Activated CD8-positive, alpha-beta memory T cell treated with anti-CD3 and anti-CD28 coated beads for 48 hours (primary cell): ENCODE measurements at regions not wholly inside any gene's neighbourhood (a gene's known extent, or its start where the extent isn't known, plus 50 kb on each side); places are given as distances from the start of the nearest gene placed in this dataset.
"Not testable (repeated sequence)": the region's sequence is repeated elsewhere in the genome, so short reads cannot be mapped to it uniquely, and the experiment has no call there.

ENCODE experiments used
- DNase-seq, 3 experiments: peaks; one replicate each; pipeline ENCODE4 v3.0.0-alpha.2; 2020; ENCODE audit warnings: low read depth in 2 of 3, low spot score in 2 of 3

DNA sequence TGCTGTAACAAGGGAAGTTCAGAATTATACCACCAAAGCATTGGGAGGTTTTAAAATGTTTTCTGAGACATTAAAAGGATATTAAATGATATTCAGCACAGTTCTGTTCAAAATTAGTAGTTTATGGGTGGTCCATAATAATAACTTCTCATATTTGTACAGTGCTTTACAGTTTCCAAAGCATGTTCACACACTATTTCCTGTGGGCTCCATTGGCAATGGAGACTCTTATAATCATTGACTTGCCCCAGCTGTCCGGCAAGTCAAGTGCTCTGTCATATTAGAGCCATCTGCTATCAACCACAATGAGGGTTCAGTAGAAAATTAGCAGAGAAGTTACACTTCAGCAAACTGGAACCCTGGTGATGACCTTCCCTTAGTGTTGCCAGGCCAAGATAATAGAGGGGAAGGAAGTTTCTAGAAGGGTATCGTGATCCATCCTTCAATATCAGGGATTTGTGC, 526.6 kb upstream of the CCDC196 start:
- no peak for DNase-seq

DNA sequence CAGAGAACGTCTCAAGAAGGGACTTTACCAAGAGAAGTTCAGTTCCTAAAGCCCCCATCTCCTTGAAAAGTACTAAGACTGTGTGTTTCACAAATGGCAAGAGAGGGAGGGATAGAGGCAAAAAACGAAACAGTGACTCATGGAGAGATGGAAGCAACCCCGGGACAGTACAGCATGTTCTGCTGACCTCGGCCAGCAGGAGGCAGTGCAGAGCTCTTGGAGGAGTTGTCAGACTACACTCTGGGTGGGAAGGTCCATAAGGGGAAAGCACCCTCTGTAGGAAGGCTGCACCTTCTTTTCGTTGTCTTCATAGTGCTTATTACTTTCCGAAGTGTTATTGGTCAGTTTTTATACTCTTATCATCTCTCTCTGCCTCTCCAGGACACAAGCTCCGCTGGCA, 525.2 kb upstream of the CCDC196 start:
- DNase-seq: peak; percentile 53 to 70 (median 62)

DNA sequence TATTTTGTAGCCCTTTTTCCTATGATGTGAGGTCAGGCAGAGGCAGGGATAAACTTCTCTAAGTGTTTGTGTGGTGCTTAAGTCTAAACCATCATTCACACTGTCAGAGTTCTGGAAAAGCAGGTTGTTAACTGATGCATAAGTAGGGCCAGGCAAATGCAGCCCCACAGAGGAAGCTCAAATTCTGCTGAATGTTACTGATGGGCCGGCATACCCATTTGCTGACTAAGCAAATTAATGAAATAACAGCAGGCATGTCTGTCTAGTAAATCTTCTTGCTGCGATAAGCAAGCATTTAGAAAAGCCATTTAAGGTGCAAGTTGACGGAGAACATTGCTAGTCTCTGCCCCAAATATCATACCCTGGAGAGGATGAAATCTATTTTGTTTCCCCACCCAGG, 523.2 kb upstream of the CCDC196 start:
- DNase-seq: no peak

DNA sequence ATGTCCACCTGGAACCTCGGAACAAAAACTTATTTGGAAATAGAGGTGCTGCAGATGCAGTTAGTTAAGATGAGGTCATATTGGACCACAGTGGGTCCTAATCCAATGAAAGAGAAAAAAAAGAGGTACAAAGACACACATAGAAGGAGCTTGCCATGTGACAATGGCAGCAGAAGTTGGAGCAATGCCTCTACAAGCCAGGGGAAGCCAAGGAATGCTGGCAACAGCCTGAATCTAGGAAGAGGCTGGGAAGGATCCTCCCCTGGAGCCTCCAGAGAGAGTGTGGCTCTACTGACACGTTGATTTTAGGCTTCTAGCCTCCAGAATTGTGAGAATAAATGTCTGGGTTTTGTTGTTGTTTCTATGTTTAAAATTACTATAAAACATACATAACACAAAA, 521.8 kb upstream of the CCDC196 start:
- no peak for DNase-seq

DNA sequence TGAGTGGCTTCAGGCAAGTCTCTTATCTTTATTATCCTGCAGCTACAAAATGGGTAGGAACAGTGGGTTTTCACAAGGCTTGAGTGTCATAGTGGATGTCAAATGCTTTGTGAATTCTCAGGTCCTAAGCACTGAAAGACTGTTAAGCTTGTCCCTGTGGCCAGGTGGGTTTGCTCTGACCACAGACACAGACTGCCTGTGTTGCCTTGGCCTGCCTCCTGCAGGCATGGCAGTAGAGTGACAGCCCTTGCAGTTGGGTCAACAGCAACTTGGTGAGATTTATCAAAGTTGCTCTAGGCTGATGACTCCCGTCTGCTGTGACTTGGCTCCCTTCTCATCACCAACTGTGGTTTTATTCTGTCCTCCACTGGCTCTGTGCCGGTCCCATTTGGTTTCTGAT, 520.0 kb upstream of the CCDC196 start:
- no peak for DNase-seq

DNA sequence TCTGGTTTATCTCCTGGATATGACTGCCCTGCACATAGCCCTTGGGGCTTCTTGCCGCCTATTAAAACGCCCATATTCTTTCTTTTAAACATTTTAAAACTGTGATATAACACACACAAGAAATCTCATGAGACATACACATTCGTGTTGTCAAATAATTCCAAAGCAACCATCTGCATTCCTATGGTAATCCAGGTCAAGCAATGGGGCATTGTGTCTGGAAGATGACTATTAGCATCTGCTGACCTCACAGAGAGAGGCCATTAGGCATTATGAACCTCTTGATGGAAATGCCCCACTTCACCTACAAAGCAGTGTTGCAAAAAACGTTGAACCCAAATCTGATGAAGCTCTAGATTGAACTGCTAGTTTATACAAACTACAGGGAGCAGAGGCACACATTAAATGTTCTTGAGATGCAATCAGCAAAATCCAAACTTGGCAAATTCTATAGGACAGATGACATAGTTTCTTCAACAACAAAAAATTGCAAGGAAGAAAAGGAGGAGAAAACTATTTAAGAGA, 513.8 kb upstream of the CCDC196 start:
- no peak for DNase-seq

DNA sequence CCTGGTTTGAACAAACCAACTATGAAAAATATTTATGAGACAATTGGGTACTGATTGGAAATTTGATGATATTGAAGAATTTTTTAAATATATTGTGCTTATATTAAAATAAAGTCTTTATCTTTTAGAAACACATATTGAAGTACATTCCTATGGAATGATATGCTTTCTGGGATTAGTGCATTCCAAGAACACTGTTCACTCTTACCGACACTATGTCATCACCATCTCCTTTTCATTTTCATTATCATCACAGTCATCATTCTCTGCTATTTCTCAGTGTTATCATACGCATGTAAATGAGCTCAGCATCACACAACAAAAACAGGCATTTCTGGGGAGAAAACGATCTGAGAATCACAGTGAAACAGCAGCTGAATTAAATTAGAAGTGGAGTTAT, 513.3 kb upstream of the CCDC196 start:
- no peak for DNase-seq

DNA sequence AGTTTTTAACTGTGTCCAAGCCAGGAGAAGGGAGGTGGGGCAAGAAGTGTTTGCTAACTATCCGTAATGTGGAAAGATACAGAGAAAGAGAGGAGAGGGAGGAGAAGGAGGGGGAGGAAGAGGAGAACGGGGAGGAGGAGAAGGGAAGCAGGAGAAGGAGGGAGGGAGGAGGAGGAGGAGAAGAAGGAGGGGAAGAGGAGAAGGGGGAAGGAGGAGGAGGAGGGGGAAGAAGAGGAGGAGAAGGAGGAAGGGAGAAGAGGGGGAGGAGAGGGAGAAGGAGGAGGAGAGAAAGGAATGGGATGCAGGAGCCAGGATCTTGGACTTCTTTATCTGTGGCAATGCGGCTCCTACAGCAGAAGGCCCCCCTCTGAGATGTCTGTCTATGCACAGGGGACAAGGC, 510.3 kb upstream of the CCDC196 start:
- DNase-seq: no peak

DNA sequence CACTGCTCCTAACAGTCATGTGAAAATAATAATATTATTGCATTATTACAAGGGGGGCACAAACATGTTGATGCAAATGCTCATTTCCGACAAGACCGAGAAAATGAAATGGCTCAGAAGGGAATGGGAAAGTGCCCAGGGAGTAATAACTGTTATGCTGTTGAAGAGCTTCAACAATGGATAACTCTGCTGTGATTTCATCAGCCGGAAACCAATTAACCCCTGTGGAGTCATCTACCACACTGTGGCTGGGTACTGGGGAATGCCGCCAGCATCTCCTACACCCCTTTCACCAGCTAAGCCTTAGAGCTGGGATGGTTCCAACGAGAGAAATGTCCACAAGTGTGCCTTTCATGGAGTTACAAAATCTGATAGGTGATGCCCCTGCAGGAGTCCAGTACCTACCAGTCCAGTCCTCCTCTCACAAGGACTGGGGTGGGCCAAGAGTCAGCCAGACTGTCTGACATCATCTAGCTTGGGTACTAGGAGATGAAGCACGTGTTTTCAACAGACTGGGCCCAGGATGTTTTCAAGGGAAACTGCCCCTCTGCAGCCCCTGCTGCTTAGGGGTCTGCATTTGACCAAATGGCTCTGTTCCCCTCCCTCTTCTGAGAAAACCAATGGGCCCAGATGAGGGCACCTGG, 509.3 kb upstream of the CCDC196 start:
- DNase-seq: no peak

DNA sequence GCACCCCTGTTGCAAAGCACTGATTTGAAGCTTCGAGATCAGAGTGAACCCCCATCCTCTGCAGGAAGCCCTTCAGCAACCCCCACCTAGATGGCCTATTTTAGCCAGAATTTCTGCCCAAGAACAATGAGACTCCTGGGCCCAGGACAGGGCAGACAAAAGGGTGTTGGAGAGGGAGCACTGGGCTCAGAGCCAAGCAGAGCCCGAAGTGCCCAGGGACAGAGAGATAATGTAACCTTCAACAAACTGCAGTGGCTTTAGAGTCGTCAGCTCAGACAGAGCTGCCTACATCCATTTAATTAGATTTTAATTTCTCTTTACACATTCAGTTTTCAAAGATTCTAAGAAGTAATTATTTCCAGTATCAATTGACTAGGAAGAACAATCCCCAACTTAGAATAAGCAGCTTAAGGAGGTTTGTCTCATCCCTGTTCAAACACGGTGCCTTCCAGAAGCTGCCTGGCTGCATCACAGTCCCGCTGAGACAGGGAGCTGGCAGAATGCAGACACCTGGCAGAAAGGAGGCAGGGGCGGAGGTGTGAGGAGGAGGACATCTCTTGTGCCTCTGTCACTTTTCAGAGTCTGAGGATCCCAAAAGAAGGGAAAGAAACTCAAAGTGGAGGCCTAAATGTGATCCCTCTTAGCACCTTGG, 504.9 kb upstream of the CCDC196 start:
- no peak for DNase-seq

DNA sequence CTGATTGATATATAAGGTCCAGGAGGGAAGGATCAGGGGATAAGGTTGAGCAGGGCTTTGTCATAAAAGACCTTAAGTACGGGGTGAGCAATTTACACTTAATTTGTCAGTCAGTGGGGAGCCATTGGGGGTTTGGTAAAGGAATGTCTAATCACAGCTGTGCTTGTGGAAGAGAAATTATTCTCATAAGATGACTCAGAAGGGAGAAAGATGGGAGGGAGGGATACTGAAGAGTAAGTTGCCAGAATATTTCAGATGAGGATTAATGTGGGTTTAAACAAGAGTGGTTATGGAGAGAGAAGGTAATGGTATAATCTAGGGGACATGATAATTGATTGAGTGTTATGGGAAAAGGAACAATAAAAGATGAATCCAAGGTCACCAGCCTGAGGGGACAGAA, 500.1 kb upstream of the CCDC196 start:
- no peak for DNase-seq

DNA sequence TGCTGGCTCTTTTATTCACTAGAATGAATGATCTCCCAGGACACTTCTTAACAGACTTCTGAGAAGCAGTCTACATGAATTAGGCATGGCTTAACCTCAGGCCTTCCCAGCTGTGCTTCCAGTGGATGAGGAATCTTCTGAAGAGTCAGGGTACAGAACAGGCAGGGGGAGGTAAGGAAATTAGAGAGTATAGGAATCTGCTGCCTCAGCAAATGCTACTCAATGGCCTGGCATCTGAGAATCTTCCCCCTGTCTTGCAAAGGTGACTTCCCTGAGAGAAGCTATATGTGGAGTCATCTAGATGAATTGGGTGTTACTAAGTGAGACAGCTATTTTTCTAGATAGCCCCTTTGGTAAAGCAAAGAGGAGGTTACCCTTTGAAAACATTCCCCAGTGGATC, 496.2 kb upstream of the CCDC196 start:
- DNase-seq: no peak

DNA sequence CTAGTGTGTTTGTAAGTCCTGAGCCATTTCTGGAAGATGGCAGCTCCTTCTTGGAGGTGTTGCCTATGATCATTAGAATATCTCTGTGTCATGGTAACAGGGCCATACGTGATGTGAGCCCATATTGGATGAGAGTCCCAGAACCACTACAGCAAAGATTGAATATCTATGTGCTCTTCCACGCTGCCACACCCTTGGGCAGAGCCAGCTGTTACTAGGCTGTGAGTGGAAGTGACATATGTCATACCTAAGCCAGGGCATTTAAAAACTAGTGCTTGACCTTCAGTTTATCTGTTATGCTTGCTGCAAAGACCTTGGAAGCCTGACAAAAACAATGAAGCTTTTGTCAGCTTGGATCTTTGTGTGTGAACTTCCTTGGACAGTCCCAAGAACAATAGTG, 495.1 kb upstream of the CCDC196 start:
- no peak for DNase-seq

DNA sequence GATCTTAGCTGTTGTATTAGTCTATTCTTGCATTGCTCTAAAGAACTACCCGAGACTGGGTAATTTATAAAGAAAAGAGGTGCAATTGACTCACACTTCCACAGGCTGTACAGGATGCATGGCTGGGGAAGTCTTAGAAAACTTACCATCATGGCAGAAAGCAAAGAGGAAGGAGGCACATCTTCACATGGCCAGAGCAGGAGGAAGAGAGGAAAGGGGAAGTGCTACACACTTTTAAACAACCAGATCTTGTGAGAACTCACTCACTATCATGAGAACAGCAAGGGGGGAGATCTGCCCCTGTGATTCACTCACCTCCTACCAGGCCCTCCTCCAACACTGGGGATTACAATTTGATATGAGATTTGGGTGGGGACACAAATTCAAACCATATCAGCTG, 494.2 kb upstream of the CCDC196 start:
- DNase-seq: not testable (repeated sequence)

DNA sequence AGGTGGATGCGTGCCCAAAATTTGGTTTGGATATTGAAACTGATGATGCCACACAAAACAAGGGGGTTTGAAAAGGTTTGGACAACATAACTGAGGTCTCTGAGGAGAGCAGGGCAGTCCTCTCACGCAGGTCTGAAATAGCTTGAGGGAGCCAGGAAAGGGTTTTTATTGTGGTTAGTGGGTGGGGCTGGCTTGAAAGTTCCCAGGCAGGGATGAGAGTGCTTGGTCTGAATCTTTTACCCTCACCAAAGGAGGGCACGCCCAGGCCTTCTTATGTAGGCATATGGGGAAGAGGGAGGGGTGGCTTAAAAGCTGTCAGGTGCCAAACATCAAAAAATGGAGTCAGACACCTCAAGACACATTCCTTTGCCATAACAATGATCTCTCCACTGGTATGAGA, 493.1 kb upstream of the CCDC196 start:
- no peak for DNase-seq

DNA sequence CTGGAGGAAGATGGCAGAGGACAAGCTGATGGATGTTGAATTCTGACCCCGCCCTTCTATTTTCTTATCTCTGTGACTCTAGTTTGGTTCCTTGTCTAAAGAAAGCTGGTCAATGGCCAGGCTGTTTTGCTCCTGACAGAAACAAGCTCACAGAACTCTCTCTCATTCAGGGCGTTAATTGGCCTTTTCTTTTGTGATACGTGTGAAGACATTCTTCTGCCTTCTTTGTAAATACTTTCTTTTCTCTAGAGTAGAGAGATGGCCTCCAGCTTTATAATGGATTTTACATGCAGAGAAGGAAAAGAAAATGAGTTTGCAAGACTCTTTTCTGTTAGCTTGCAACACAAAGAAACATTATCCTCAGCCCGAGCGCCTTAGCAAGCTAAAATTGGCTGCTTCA, 492.2 kb upstream of the CCDC196 start:
- no peak for DNase-seq

DNA sequence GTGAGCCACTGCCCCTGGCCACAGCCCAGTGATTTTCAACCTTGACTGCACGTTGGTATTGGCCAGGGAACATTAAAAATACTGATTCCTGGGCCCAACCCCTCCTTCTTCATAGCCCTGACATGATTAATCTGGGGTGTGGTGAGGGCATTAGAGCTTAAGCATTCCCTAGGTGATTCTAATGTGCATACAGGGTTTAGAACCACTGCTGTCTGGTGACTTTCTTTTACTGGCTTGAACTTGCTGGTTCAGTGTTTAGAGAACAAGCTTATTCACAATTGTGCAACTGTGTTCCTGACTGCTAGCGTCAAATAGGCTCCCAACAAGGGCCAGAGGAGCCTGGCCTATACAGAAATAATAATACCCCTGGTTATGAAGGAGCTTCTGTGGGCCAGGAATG, 488.8 kb upstream of the CCDC196 start:
- DNase-seq: no peak

DNA sequence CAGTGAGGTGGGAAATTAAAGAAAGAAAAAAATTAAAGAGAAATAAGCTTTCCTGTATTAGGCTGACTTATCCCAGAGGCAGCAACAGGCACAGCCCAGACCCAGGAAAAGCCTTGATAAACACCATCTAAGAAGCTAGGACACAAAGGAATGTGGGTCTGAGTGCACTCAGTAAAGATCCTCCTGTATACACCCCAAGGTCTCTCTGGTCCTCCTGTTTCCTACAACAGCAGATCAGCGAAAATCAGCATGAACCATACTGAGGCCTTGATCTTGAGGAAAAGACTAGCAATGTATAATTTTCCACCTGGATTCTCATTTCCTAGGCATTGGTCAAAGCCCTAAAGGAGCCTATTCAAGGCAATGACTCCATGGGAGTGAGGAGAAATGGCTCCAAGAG, 486.3 kb upstream of the CCDC196 start:
- no peak for DNase-seq

DNA sequence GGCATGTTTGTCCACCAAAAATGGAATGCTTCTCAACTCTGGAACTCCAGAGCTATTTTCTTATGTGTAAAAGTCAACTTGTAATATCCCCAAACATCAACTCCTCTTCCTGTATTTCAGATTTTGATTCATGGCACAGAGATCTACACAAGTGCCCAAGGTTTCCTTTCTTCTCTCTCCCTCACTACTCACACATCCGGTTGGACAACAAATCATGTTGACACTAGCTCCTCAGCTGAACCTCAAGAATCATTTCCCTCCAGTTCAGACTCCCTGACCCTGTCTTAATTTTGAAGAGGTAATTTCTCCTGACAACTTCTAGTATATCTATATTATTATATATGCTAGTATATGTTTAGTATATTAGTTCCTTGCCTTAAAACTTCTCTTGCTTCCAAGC, 485.4 kb upstream of the CCDC196 start:
- no peak for DNase-seq

DNA sequence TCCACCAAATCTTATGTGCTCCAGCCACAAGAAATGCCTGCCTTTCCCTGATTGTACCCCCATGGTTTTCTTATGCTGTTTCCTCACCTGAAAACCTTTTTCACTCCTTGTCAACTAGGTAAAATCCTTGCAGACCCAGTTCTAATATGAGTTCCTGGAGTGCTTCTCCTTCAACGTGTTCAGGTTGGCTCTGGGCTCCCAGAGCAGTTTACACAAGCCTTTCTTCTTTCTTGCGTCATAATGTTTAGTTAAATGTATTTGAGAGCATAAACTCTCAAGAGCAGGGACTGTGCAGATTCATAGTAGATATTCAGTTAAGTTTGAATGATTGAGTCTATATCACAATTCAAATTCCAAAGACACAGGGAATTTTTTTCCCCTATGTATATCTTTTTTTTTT, 484.8 kb upstream of the CCDC196 start:
- DNase-seq: no peak

DNA sequence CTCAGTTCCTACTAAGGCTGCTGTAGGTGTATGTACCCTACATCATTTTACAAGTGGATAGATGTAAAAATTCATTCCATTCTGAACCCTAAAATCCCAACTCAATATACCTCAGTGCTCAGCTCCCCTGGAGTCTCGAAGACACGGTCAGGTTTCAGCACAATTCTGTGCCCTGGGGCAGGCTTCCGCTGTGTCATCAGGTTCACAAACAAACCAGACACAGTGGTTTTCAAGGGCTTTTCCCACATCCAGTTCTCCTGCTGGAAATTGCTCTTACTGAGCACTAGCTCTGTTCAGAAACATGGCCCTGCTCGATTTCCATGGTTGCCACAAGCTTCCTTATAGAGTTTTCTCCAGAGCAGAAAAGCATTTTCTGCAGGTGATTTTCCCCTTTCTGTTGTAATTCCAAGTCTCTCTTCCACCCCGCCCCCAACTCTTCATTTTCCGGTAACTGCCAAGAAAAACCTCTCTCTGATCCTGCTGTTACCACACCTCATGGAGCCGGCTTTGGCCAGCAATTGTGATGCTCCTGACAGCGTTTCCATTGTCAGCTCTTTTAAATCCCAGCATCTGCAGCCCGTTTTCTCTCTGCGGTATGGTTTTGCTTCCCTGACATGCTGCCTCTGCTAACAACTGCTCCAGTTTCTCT, 483.0 kb upstream of the CCDC196 start:
- no peak for DNase-seq

DNA sequence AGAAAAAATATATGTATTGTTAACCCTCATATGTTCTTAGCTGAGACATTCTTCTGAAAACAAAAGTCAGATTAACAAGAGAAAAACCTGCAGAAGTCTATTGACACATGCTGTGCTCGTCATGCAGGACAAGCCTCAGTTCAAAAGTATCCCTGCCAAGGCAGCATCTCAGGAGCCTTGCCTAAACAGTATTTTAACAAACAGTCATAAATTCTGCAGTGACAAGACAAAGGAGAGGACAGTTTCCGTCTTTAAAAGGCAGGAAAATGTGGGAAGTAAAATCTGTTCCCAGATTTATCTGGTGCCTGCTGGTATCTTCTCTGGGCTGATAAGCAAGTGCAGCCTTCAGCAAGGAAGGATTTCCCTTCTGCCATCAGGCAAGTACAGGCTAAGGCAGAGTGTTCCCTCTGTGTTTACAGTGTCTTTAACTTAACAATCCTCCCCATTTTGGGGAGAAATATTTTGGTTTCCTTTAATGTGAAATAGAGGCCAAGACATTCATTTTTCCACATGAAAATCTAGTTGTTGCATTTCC, 480.2 kb upstream of the CCDC196 start:
- DNase-seq: no peak
